GM21390 (cell line): ENCODE measurements at regions not wholly inside any gene's neighbourhood (a gene's known extent, or its start where the extent isn't known, plus 50 kb on each side); places are given as distances from the start of the nearest gene placed in this dataset.
A peak's percentile ranks its signal among the peaks of the same experiment; 100 is the strongest.

Experiments
- ATAC-seq: cut with Tn5 transposase; IDR thresholded peaks from one replicate; pipeline ENCODE4 v1.9.1; 2021; ENCODE audit not compliant: unreplicated experiment

- ATAC-seq, result no peak
Observed at GRCh38 chr12:89901906-89902642, 193.4 kb upstream of the ATP2B1 start.

- no peak for ATAC-seq
Observed at GRCh38 chr12:89901319-89901718, 192.7 kb upstream of the ATP2B1 start.

GRCh38 chr12:89899651-89900050, 191.0 kb upstream of the ATP2B1 start:
- ATAC-seq, result no peak

- no peak for ATAC-seq
Observed at GRCh38 chr12:89895591-89895990, 187.0 kb upstream of the ATP2B1 start.

GRCh38 chr12:89895101-89895500, 186.5 kb upstream of the ATP2B1 start:
- ATAC-seq, result no peak

GRCh38 chr12:89893972-89894706, 185.5 kb upstream of the ATP2B1 start:
- ATAC-seq, result no peak

GRCh38 chr12:89892436-89892835, 183.8 kb upstream of the ATP2B1 start:
- ATAC-seq, result no peak

- no peak for ATAC-seq
Observed at GRCh38 chr12:89891933-89892332, 183.3 kb upstream of the ATP2B1 start.

- ATAC-seq, result no peak
Observed at GRCh38 chr12:89890161-89890560, 181.5 kb upstream of the ATP2B1 start.

GRCh38 chr12:89889062-89889461, 180.4 kb upstream of the ATP2B1 start:
- no peak for ATAC-seq

GRCh38 chr12:89884952-89885351, 176.3 kb upstream of the ATP2B1 start:
- no peak for ATAC-seq

- ATAC-seq, result no peak
Observed at GRCh38 chr12:89884416-89884898, 175.8 kb upstream of the ATP2B1 start.

GRCh38 chr12:89883630-89884389, 175.2 kb upstream of the ATP2B1 start:
- no peak for ATAC-seq

GRCh38 chr12:89882792-89883191, 174.2 kb upstream of the ATP2B1 start:
- ATAC-seq, result no peak

- ATAC-seq, result peak; percentile 34
Observed at GRCh38 chr12:89882050-89882449, 173.4 kb upstream of the ATP2B1 start.

- ATAC-seq, result peak; percentile 95
Observed at GRCh38 chr12:89880690-89881350, 172.2 kb upstream of the ATP2B1 start.

- ATAC-seq, result no peak
Observed at GRCh38 chr12:89879766-89880165, 171.1 kb upstream of the ATP2B1 start.

- ATAC-seq, result no peak
Observed at GRCh38 chr12:89878950-89879349, 170.3 kb upstream of the ATP2B1 start.

- ATAC-seq, result no peak
Observed at GRCh38 chr12:89878327-89878726, 169.7 kb upstream of the ATP2B1 start.

GRCh38 chr12:89877671-89878070, 169.0 kb upstream of the ATP2B1 start:
- ATAC-seq, result no peak

GRCh38 chr12:89877136-89877535, 168.5 kb upstream of the ATP2B1 start:
- ATAC-seq, result no peak
